ENCODE measurements at regions not wholly inside any gene's neighbourhood (a gene's known extent, or its start where the extent isn't known, plus 50 kb on each side); places are given as distances from the start of the nearest gene placed in this dataset.
"Not testable (repeated sequence)": the region's sequence is repeated elsewhere in the genome, so short reads cannot be mapped to it uniquely, and the experiment has no call there.

GRCh38 chr5:9765419-9766140 is 135.4 kb upstream of the TAS2R1 start:
- no TSS peak for BruUV-seq (replicated peaks)
- Histone ChIP-seq H3K9me3 (ENCODE audit: low read length) (no peaks in the 10 kb centered on the region), H4K20me1 (ENCODE audit: insufficient read depth, low read length) (no peaks in the 10 kb centered on the region), H2AFZ (ENCODE audit: low read length) (no peak overlapping the region), H3K4me2 (ENCODE audit: low read length) (no peak overlapping the region), H3K27ac (ENCODE audit: low read depth, low read length, poor library complexity, severe bottlenecking) (no peak overlapping the region), H3K36me3 (ENCODE audit: insufficient read depth, low read length) (no peaks in the 10 kb centered on the region), H3K79me2 (ENCODE audit: insufficient read depth, low read depth, low read length) (no peaks in the 10 kb centered on the region), H3K4me3 (ENCODE audit: low read depth, low read length, poor library complexity, severe bottlenecking) (no peak overlapping the region), H3K4me1 (ENCODE audit: insufficient read depth, low read length, poor library complexity, severe bottlenecking) (no peaks in the 10 kb centered on the region), H3K9me2 (ENCODE audit: insufficient read depth, low read length) (no peaks in the 10 kb centered on the region)
- POLR2A ChIA-PET = no interaction called here
- TF ChIP-seq EZH2phosphoT487 (IDR thresholded peaks at IDR 0.05; ENCODE audit: borderline replicate concordance, low read depth, low read length) (no peak), CTCF (conservative IDR thresholded peaks at IDR 0.05; ENCODE audit: low read length) (no peak)
- CTCF ChIA-PET (ENCODE audit: unreplicated experiment) = no interaction called here
- no peak for DNase-seq (ENCODE audit: low spot score)
- intact Hi-C loops (cut with micrococcal nuclease; ENCODE audit: unreplicated experiment) = no loop called here

- no peaks in the 10 kb centered on the region for H3K79me2 ChIP-seq (ENCODE audit: insufficient read depth, low read depth, low read length)
- no peak for TF ChIP-seq CTCF (conservative IDR thresholded peaks at IDR 0.05; ENCODE audit: low read length)
- TF ChIP-seq EZH2phosphoT487 (IDR thresholded peaks at IDR 0.05; ENCODE audit: borderline replicate concordance, low read depth, low read length) = no peak
- CTCF ChIA-PET (ENCODE audit: unreplicated experiment) = no interaction called here
- no peaks in the 10 kb centered on the region for H3K36me3 ChIP-seq (ENCODE audit: insufficient read depth, low read length)
- intact Hi-C loops (cut with micrococcal nuclease; ENCODE audit: unreplicated experiment) = no loop called here
- H3K4me3 ChIP-seq (ENCODE audit: low read depth, low read length, poor library complexity, severe bottlenecking) = no peak overlapping the region
- no peak overlapping the region for H3K4me2 ChIP-seq (ENCODE audit: low read length)
- no peak overlapping the region for H2AFZ ChIP-seq (ENCODE audit: low read length)
- H3K27ac ChIP-seq (ENCODE audit: low read depth, low read length, poor library complexity, severe bottlenecking) = no peak overlapping the region
- POLR2A ChIA-PET = no interaction called here
- H3K9me3 ChIP-seq (ENCODE audit: low read length) = no peaks in the 10 kb centered on the region
- H3K4me1 ChIP-seq (ENCODE audit: insufficient read depth, low read length, poor library complexity, severe bottlenecking) = no peaks in the 10 kb centered on the region
- H4K20me1 ChIP-seq (ENCODE audit: insufficient read depth, low read length) = no peaks in the 10 kb centered on the region
- no peak for DNase-seq (ENCODE audit: low spot score)
- BruUV-seq (replicated peaks) = no TSS peak
- H3K9me2 ChIP-seq (ENCODE audit: insufficient read depth, low read length) = no peaks in the 10 kb centered on the region
These were observed 131.6 kb upstream of the TAS2R1 start for GRCh38 chr5:9761706-9762105.

- H2AFZ ChIP-seq (ENCODE audit: low read length); BruUV-seq (replicated peaks); H3K36me3 ChIP-seq (ENCODE audit: insufficient read depth, low read length); intact Hi-C loops (cut with micrococcal nuclease; ENCODE audit: unreplicated experiment); H3K9me3 ChIP-seq (ENCODE audit: low read length); DNase-seq (ENCODE audit: low spot score); H3K4me1 ChIP-seq (ENCODE audit: insufficient read depth, low read length, poor library complexity, severe bottlenecking); H3K4me2 ChIP-seq (ENCODE audit: low read length); H3K27ac ChIP-seq (ENCODE audit: low read depth, low read length, poor library complexity, severe bottlenecking); H3K79me2 ChIP-seq (ENCODE audit: insufficient read depth, low read depth, low read length); H3K9me2 ChIP-seq (ENCODE audit: insufficient read depth, low read length); H3K4me3 ChIP-seq (ENCODE audit: low read depth, low read length, poor library complexity, severe bottlenecking); CTCF ChIA-PET (ENCODE audit: unreplicated experiment); H4K20me1 ChIP-seq (ENCODE audit: insufficient read depth, low read length); POLR2A ChIA-PET: not testable (repeated sequence)
These were observed 122.5 kb upstream of the TAS2R1 start for GRCh38 chr5:9752670-9753069.
